ENCODE measurements at regions not wholly inside any gene's neighbourhood (a gene's known extent, or its start where the extent isn't known, plus 50 kb on each side); places are given as distances from the start of the nearest gene placed in this dataset.
A peak's percentile ranks its signal among the peaks of the same experiment; 100 is the strongest.
"Not testable (repeated sequence)": the region's sequence is repeated elsewhere in the genome, so short reads cannot be mapped to it uniquely, and the experiment has no call there.

DNA sequence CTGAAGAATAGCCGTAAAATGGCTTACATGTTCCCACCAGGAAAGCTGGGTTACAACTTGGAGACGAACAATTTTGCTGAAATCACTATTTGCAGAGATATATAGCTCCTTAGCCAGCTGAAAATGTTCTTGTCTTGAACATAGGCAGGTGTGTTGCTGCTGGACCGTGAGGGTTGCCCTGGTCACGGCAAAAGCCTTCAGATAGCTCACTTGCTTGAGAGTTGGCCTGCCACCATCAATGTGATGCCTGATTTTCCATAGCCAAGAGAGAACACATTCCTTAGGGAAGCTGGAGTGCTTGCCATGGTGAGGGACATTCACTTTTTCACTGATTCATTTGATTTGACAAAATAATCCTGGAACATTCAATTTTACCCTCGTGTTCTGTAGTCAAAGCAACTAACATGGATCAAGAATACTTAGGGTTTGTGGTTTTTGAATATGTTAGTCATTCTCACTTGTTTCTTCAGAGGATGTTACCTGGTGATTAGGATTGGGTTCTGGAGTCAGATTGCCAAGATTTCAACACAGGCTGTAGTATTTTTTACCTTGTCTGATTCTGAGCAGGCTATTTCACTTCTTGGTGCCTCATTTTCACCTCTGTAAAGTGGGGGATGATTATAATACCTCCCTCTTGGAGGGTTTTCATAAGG lies 536.9 kb downstream of the RAPGEF2 start:
- DNase-seq, result peak in 10 of 58 donors; percentile 1 to 46 (median 4)

DNA sequence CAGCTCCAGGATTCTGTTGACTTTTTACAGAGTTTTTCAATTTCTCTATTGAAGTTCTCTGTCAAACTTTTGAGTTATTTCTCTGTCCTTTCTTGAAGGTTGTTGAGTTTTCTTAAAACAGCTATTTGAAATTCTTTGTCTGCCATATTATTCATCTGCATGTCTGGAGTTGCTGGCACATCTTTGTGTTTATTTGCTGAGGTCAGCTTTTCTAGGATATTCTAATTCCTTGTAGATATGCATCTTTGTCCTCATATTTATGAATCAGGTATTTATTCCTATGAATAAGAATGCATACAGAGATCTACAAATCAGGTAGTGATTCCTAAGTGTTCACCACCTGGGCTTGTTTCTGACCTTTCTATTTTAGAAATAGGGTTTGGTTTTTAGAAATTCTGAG lies 546.4 kb downstream of the RAPGEF2 start:
- no peak for DNase-seq

DNA sequence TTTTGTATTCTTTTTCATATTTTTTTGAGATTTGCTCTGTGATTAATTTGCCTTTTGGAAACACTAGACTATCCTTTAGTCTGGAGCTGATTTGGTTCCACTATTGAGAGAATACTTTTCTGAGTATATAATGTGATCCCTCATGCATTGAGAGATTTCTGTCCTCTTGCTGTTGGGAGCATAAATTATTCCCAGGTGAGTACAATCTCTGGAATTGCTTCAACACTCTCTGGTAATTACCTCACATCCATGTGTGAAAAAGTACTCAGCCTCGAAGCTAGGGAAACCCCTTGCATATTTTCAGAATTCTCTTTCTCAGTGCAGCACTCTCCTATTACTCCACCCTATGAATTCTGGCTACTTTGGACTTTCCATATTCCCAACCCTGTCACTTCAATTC lies 550.0 kb downstream of the RAPGEF2 start:
- DNase-seq, result no peak

DNA sequence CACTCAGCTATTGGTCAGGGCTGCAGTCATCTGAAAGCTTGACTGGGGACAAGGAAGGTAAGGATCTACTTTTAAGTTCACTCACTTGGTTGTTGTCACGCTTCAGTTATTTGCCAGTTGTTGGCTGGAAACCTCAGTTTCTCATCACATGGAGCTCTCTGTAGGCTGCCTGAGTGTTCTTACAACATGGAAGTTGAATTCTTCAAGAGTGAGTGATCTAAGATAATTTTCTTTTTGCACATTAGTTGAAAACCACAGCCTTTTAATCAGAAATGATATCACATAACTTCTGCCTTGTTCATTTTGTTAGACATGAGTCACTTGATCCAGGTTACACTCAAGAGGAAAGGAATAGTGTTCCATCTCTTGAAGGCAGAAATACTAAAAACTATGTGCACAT lies 552.7 kb downstream of the RAPGEF2 start:
- no peak for DNase-seq

DNA sequence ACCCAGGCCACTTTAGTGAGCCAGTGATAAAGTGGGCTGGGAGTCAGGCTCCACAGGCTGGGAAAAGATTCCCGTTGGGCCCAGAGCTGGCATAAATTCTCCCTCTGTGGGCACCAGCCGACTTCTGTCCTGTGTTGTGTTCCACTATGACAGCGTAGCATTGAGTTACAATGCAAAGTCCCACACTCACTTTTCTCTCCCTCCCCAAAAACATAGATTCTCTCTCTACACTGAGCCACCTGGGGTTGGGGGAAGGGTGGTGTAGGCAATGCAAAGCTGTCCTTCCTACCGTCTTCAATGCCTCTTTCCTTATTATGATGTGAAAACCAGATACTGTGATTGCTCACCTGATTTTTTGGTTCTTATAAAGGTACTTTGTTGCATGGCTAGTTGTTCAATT lies 566.2 kb downstream of the RAPGEF2 start:
- DNase-seq, result no peak

DNA sequence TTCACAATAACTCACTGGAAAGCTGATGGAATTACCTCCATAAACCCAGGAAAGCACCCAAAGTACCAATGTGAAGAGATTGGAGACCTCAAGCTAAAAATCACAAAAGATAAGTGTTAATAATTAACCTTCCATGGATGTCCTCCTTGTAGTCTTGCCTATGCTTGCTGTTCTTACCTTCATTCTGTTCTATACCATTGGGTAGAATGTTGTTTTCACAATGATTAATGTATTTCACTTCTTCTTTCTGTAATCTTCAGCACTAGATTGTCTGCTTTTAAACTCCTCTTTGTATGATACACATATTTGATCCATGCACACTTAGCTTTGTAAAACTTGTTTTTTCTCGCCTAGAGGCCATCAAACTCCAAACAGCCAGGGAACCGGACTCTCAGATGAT lies 570.3 kb downstream of the RAPGEF2 start:
- no peak for DNase-seq

DNA sequence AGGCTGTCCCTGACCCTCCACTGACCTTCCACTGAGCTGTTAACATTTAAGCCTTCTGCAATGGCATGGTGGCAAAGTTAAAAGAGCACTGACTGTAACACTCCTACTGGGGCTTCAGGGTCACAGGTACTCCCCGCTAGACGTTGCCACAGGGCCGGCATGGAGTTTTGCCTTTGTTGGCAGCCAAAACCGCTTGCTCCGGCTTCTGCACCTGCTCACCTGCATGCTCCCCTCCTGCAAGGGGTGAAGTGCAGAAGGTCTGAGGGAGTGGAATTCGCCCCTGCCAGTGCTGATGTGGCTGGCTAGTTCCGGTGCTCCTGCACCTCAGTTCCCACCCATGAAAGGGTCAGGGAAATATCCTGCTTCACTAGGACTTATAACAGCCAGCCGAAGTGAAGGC lies 571.4 kb downstream of the RAPGEF2 start:
- no peak for DNase-seq

DNA sequence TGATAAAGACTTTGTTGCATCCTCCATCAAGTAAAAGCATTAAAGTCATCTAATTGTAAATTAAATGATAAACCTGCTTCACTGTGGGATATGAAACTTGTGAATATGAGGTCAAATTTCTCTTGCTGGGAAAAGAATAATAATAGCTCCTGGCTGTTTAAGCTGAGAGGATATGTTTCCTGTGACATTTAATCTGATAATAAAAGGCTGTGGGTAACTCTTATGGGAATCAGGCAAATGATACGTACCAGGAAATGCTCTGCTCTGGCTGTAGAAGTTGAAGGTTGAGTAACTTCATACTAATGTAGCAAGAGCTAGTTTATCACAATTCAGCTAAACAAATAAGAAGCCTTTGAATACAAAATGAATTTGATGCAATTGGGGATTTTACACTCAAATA lies 574.6 kb downstream of the RAPGEF2 start:
- no peak for DNase-seq

DNA sequence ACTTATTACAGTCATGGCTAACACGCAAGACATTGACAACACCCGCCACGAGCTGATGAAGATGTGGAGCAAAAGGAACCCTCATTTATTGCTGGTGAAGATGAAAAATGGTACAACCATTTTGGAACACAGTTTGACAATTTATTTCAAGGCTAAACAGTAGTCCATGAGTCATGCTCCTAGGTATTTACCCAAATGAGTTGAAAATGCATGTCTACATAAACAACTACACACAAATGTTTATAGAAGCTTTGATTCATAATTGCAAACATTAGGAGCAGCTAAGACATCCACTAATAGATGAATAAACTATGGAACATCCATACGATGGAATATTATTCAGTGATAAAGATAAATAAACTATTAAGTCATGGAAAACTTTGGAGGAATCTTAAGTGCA lies 580.1 kb downstream of the RAPGEF2 start:
- no peak for DNase-seq

DNA sequence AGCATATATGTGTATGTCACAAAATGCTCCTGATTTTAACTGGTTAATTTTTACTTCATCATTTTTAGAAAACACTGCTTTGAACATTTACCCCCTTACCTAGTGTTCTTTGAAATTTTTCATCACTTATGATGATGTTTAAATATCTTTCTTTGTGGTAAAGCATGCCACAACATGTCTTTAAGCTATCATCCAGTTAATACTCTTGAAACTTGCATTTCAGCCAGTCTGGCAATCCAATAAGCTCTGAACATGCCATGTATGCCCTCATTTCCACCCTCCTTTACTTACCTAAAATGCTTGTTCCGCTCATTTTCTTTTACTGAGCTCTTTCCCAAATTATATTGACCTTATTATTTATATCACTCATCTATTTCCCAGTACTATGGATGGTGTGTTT lies 581.2 kb downstream of the RAPGEF2 start:
- no peak for DNase-seq

DNA sequence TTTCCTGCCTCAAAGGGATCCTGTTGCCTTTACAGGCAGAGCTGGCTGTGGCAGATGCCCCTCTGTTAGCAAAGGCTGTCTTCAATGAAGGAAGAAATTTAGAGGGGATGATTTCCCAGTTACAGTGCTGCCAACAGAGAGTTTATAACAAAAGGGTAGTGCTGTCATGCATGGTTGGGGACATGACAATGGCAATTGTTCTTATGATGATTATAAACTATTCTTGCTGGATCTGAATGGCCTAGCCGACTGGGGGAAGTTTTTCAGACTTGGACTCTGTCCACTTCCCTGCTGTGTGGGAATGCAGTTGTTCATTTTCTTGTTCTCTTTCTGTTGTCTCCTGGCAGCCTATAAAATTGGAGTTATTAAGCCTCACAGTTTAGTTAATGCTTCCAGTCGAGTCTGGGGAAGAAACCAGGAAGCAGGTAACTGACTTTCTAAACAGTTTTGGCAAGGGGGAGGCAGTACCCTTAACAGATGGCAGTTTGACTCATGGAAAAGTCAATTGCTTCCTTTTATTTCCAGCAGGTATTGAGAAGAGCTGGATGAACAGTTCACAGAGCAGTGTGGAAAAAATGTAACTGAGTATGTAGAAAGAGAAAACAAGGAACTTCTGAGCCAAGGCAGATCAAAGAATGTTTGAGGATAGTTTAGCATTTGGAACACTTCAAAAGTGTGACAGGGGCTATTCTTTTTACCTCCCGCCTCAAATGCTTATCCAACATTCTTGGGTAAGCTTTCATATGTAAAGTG lies 582.6 kb downstream of the RAPGEF2 start:
- DNase-seq, result peak in 3 of 58 donors; percentile 0 to 9 (median 0)

DNA sequence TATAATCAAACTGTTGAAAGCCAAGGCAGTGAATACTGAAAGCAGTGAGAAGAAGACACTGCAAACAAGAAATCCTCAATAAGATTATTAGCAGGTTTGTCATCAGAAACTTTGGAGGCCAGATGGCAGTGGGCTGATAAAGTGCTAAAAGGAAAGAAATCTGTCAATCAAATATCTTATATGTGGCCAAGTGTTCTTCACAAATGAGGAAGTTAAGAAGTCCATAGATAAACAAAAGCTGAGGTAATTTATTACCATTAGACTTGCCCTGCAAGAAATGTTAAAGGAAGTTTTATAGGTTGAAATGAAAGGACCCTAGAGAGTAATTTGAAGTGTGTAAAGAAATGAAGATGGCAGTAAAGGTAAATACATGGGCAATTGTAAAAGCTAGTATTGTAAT lies 586.6 kb downstream of the RAPGEF2 start:
- no peak for DNase-seq

DNA sequence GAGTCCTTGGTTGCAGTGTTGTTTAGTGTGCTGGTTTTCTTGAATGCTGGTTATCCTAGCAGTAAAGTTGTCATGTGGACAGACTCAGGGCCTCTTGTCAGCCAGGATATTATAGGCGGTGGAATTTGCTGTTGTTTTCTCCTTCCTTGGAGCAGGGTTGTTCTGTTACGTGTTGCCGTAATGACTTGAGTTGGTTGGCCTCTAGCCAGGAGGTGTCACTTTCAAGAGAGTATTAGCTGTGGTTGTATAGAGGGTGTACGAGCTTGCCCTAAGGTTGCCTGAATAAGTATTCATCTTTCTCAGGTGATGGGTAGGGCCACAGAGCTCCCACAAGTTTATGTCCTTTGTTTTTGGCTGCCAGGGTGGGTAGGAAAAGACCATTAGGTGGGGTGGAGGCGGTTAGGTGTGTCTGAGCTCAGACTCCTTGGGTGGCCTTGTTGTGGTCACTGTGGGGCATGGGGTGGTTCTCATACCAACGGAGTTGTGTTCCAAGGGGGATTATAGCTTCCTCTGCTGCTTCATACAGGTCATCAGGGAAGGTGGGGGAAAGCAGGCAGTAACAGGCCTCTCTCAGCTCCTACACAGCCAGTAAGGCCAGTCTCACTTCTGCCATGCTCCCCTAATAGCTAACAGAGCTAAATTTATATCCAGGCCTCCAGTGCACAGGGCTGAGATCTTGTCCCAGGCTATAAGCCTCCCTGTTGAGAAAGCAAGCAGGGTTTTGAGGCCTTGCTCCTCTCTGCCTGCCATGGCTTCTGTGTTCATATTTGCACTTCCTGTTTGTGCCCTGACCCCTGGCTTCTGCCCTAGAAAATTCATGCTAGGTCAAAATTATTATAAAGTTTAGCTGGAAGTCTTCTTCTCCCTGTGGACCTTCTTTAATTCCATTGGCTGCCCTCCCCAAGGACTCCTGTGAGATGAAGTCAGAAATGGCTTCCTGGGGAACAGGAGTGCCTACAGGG lies 594.7 kb downstream of the RAPGEF2 start:
- no peak for DNase-seq

DNA sequence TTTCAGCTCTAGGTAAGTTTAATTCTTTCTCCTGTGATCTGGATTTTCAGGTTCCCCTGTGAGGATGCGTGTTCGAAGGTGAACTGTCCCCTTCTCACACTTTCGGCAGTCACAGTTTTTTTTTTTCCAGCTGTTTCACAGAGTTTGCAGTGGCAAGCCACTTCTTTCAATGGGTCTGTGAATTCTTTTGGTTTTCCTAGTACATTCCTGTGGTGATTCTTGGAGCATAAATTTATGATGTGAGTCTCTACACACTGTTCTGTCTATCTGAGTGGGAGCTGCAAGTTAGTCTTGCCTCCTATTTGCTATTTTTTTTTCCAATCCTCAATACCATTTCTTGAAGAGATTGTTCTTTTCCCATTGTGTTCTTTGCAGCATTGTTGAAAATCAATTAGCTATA lies 595.5 kb downstream of the RAPGEF2 start:
- no peak for DNase-seq

DNA sequence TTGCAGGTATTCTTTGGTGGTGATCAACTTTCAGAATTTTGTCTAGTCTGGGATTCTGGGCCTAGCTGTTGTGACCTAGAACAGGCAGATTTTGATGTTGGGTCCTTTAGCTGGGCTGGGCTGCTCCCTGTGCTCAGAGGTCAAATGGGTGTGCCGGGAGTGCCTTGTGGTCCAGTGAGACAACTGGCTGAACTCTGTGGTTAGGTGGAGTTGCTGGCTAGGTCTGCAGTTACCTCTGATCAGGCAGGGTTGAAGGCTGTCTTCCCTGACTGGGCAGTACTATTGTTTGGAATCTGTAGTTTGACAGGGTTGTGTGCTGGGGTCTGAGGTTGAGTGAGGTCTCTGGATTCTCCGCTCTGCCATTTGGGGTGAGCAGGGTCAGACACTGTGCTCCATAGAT lies 599.3 kb downstream of the RAPGEF2 start:
- DNase-seq, result no peak

DNA sequence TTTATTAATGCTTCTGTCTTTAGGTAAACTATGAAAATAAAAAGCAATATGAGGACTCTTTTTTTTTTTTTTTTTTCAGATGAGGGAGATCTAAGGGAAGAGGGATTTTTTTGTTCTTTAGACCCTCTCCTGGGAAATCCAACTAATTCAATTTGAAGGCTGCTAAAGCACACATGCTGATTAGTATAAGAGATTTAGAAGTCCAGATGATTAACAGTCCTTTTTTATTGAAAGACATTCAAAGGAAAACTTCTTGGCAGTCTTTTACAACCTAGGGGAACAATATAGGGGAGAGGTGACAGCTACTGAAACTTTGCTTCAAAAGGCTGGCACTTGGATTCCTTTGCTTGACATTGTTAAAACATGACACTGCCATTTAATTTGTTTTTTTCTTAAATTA lies 602.5 kb downstream of the RAPGEF2 start:
- no peak for DNase-seq

DNA sequence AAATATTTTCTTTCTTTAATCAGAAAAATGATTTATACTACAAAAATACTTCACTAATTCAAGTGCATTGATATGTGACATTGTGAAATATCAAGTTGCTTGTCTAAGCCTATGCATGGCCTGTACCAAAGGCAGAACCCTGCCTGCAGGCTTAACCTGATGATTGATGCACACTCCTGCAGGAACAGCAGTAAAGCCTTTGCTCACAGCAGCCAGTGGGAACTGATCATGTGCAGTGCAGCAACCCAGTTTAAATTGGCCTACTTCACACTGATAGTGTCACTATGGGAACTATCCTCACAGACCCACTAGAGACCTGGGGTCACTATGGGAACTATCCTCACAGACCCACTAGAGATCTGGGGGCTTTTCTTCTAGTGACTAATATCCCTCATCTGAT lies 603.8 kb downstream of the RAPGEF2 start:
- DNase-seq, result no peak

DNA sequence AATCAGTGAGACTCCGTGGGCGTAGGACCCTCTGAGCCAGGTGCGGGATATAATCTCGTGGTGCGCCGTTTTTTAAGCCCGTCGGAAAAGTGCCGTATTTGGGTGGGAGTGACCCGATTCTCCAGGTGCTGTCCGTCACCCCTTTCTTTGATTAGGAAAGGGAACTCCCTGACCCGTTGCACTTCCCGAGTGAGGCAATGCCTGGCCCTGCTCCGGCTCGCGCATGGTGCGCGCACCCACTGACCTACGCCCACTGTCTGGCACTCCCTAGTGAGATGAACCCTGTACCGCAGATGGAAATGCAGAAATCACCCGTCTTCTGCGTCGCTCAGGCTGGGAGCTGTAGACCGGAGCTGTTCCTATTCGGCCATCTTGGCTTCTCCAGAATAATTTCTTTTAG lies 612.3 kb downstream of the RAPGEF2 start:
- DNase-seq, result not testable (repeated sequence)

DNA sequence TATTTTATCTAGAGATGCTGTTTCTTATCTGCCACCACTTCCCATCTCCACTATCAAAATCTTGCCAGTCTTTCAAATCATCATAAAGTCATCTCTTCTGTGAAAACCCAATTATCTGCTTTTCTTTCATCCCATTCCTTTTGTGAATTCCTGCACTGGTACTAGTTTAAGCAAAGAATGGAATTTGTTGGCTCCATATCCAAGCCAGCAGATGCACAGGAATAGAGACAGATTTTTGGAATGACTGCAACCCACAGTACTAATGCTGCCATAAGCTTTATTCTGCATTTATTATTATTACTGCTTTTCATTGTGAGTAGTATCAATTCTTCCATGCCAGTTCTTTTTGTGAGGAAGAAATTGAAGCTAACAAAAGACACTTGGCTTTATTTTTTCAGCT lies 616.7 kb downstream of the RAPGEF2 start:
- no peak for DNase-seq

DNA sequence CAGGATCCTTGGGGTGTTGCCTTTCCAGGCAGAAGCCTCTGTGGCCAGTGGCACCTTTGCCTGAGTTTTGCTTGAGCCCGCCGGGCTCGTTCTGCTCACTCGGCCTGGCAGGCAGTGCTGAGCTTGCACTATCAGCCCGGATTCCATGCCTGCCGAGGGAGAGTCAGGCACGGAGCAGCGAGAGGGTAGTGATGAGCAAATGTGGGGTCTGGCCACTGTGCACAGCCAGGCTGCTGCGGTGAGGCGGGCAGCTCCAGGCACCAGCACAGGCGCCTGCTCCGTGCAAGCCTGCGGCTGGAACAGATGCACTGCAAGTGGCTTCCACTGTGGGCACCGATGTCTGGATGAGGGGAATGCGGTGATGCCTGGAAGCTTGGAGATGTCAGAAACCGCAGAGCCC lies 619.2 kb downstream of the RAPGEF2 start:
- DNase-seq, result no peak

DNA sequence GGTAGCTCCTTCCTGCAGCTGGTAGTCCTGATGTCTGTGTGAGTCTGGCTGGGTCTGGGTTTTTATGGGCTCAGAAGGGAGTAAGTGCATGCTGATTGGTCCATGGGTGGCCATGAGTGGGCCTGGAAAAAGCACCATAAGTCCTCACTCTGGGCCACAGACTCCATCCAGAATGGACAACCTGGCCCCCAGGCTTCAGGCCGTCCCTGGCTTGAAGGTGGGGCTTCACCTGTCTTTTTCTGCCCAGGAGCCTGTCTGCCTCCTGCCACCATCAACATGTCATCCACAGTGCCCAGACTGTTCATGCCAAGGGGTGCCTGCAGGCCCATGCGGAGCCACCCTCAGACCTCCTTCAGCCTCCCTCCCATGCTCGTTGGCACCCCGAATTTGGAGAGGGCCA lies 620.0 kb downstream of the RAPGEF2 start:
- DNase-seq, result no peak

Data from anterior cingulate cortex (tissue), 58 donors.